Pancreas (tissue), 10 donors: ENCODE measurements at regions not wholly inside any gene's neighbourhood (a gene's known extent, or its start where the extent isn't known, plus 50 kb on each side); places are given as distances from the start of the nearest gene placed in this dataset.

Experiments
- ATAC-seq, 4 donors: fragments of 200-7000 bp; cut with Tn5 transposase; one replicate each; pipeline versions ENCODE4 v1.8.0 to v1.9.1; 2020; ENCODE audit warnings: mild to moderate bottlenecking in 4 of 4, moderate library complexity in 4 of 4
- DNase-seq, 6 donors: peaks; one replicate each; pipeline ENCODE4 v3.0.0-alpha.2; 2020
- FAIRE-seq: peaks from 2 replicates; lab custom pipeline; 2012; peaks lifted over from hg19 to GRCh38; lab: Jason Lieb, UNC
- H3K27ac ChIP-seq, 4 donors: fragments of 200-600 bp; sonication (generic); 1 replicate in 3 of 4; 2 replicates in 1 of 4; pipeline versions ENCODE4 v1.5.0 to v1.8.0; 2020
- H3K27me3 ChIP-seq, 4 donors: fragments of 200-600 bp; one replicate each; pipeline ENCODE4 v1.8.0; 2021
- H3K36me3 ChIP-seq, 3 donors: fragments of 200-600 bp; sonication (generic) in 1 of 3; one replicate each; pipeline versions ENCODE4 v1.5.0 to v1.8.0; 2020 to 2021
- H3K4me1 ChIP-seq, 3 donors: fragments of 200-600 bp; one replicate each; pipeline ENCODE4 v1.8.0; 2021
- H3K4me3 ChIP-seq, 4 donors: fragments of 200-600 bp; sonication (generic) in 2 of 4; one replicate each; pipeline versions ENCODE4 v1.5.0 to v1.8.0; 2020 to 2021
- H3K9me3 ChIP-seq, 4 donors: fragments of 200-600 bp; one replicate each; pipeline ENCODE4 v1.8.0; 2021
- WGBS, 2 donors: extraction: QIAGEN DNeasy Blood & Tissue Kit; methylation state at CpG; one replicate each; pipeline ENCODE4 v1.1.7; 2013; 5-methylcytosine and 5-hydroxymethylcytosine counted together
- intact Hi-C, 3 donors: fragments of 100-400 bp; cut with DNase I; formaldehyde crosslinking; loops; one replicate each; pipeline versions ENCODE4 v1.11.1 to v1.14.2; 2022
- TF ChIP-seq, protein P1 (sequence below), 4 donors: fragments of 200-600 bp; sonication (generic) in 3 of 4; IDR thresholded peaks; one replicate each; pipeline versions ENCODE4 v1.5.0 to v1.8.0; 2021; ENCODE audit warnings: antibody characterized with exemption in 4 of 4
- donor health status: healthy with polysubstance abuse.
- donor health status: DM: no; HTN: no; CAD: no; lungs with moderate emphysema.
- donor health status: DM: no; HTN: no; CAD: no.
- donor health status: control.
- donor health status: control.
- donor health status: Bipolar disorder and iron deficiency.
- donor health status: DM: yes; HTN: yes; CAD: no.
- donor health status: DM: no; HTN: no; CAD: no.
- donor health status: DM: no; HTN: no; CAD: no.
- donor health status: DM: yes; HTN: yes; CAD: no.

DNA sequence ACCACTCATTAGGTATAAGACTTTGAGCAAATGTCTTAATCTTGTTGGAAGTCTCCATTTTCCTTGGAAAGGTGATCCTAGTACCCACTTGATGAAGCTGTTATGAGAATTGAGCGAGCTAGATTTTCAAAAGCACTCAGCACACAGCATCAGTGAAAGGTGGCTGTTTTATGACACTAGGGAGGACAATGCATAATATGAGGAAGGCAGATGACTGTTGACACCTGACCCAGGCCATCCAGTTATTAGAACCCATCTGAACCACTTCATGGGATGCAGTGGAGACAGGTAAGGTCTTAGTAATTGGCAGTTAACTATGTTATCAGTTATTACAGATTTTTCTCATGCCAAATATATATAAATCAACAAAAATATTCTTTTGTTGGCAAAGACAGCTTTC is 369.9 kb upstream of the PDE3A start:
- Histone ChIP-seq H3K27me3 (peaks cover 0 to 6% (median 0%) of the 10 kb centered on the region in 4 donors), H3K4me1 (peaks cover 0 to 8% (median 7%) of the 10 kb centered on the region in 3 donors), H3K4me3 (no peak overlapping the region), H3K9me3 (no peaks in the 10 kb centered on the region), H3K36me3 (no peaks in the 10 kb centered on the region), H3K27ac (no peak overlapping the region)
- ATAC-seq (no peak), FAIRE-seq (no peak), DNase-seq (no peak)
- intact Hi-C loops, result no loop called here
- TF ChIP-seq, protein P1, sequence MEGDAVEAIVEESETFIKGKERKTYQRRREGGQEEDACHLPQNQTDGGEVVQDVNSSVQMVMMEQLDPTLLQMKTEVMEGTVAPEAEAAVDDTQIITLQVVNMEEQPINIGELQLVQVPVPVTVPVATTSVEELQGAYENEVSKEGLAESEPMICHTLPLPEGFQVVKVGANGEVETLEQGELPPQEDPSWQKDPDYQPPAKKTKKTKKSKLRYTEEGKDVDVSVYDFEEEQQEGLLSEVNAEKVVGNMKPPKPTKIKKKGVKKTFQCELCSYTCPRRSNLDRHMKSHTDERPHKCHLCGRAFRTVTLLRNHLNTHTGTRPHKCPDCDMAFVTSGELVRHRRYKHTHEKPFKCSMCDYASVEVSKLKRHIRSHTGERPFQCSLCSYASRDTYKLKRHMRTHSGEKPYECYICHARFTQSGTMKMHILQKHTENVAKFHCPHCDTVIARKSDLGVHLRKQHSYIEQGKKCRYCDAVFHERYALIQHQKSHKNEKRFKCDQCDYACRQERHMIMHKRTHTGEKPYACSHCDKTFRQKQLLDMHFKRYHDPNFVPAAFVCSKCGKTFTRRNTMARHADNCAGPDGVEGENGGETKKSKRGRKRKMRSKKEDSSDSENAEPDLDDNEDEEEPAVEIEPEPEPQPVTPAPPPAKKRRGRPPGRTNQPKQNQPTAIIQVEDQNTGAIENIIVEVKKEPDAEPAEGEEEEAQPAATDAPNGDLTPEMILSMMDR (IDR thresholded peaks at IDR 0.05), result no peak
- WGBS, 2 donors, result 97 to 100% methylated on average over 1 of the region's 1 CpG

DNA sequence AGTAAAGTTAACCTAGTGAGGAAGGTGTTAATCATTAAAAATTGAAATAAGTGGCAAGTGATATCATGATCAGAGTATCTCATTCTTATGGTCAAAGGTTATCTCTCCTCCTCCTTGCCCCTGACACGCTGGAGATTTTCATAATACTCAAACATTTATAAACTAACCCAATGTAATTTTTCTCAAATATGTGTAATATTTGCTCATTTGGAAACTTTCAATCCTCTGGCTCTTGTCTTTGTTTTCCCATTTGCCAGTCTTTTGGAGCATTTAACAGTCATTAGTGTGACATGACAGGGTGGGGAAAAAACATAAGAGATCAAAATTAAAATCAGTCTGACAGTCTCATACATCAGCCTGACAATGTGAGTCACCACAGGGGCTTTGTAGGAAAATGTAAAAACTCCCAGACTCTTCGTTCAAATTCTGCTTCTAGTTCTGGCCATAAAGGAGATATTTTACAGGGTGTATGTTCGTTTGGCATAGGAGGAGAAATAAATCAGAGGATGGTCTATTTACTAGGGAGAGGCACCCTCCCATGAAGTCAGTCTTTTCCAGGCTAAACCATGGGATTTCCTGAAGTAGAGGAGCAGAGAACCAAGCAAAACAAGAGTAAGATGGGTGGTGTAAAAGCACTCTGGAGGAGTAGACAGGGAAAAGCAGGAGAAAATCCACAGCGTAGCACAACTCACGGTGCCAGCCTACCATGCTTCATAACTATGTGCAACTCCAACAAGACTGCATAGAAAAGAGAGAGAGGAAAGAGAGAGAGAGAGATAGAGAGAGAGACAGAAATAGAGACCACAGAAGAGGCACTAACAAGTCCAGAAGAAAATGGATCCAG is 369.2 kb upstream of the PDE3A start:
- no peak overlapping the region for H3K27ac ChIP-seq
- peaks cover 0 to 6% (median 0%) of the 10 kb centered on the region in 4 donors for H3K27me3 ChIP-seq
- no peak for ATAC-seq
- no peak for FAIRE-seq
- intact Hi-C loops, result no loop called here
- H3K9me3 ChIP-seq, result no peaks in the 10 kb centered on the region
- DNase-seq, result no peak
- TF ChIP-seq, protein P1 (IDR thresholded peaks at IDR 0.05), result no peak
- no peak overlapping the region for H3K4me3 ChIP-seq
- no peaks in the 10 kb centered on the region for H3K36me3 ChIP-seq
- peaks cover 0 to 8% (median 7%) of the 10 kb centered on the region in 3 donors for H3K4me1 ChIP-seq
- 52 to 57% methylated on average over 5 of the region's 5 CpGs for WGBS, 2 donors

DNA sequence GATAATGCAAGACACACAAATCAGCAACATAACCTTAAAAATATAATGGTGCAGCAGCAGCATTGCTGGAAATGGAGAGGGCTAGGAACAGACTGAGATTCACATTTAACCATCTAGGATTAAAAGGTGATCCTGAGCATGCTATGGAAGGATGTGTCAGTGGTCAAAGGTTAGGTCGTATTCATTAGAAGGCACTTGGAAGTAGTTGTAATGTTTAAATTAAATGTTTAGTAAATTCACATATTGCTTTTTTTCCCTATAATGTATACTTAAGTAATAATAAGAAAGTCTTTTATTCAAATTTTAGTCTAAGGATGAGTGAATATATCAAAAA is 368.6 kb upstream of the PDE3A start:
- H3K27ac ChIP-seq, result no peak overlapping the region
- H3K4me1 ChIP-seq, result peaks cover 0 to 8% (median 7%) of the 10 kb centered on the region in 3 donors
- FAIRE-seq, result no peak
- H3K36me3 ChIP-seq, result no peaks in the 10 kb centered on the region
- H3K4me3 ChIP-seq, result no peak overlapping the region
- WGBS, 2 donors, result 52 to 55% methylated on average over 1 of the region's 1 CpG
- no peak for ATAC-seq
- intact Hi-C loops, result no loop called here
- H3K9me3 ChIP-seq, result no peaks in the 10 kb centered on the region
- TF ChIP-seq, protein P1 (IDR thresholded peaks at IDR 0.05), result no peak
- DNase-seq, result no peak
- H3K27me3 ChIP-seq, result peaks cover 0 to 6% (median 0%) of the 10 kb centered on the region in 4 donors

DNA sequence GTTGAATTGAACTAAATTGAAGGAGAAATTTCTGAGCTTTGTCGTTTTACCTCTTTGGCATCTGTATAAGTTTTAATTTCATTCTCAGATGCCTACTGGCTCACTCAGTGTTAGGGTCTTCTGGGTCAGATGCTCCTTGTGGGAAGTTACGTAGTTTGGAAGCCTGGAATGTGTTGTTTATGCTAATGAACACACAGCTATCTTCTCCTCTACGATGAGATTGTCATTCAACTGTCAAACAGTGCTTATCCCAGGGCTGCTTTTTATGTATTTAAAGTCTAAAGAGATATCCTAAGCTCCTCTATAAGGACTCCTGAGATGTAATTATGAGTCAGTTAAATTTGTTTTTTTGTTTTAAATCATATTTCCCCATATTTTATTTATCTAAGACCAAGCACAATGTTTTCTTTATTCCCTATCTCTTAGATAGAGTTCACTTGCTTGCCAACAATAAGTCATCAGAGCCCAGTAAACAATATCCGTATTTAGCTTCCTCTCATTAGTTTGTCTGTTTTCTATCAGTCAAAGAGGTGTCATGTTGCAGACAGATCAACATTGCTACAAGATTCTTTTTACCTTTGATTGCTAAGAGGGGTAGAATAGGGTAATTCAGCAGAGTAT is 368.0 kb upstream of the PDE3A start:
- ATAC-seq, result no peak
- 26 to 33% methylated on average over 4 of the region's 4 CpGs for WGBS, 2 donors
- intact Hi-C loops, result no loop called here

More for the DNA sequence above, 368.0 kb upstream of the PDE3A start:
- H3K27me3 ChIP-seq, result peaks cover 0 to 6% (median 0%) of the 10 kb centered on the region in 4 donors
- TF ChIP-seq, protein P1 (IDR thresholded peaks at IDR 0.05), result no peak
- H3K4me1 ChIP-seq, result peaks cover 0 to 8% (median 7%) of the 10 kb centered on the region in 3 donors
- no peak overlapping the region for H3K4me3 ChIP-seq
- no peaks in the 10 kb centered on the region for H3K9me3 ChIP-seq
- H3K36me3 ChIP-seq, result no peaks in the 10 kb centered on the region
- FAIRE-seq (no peak), DNase-seq (no peak)
- no peak overlapping the region for H3K27ac ChIP-seq
